ENCODE measurements at regions not wholly inside any gene's neighbourhood (a gene's known extent, or its start where the extent isn't known, plus 50 kb on each side); places are given as distances from the start of the nearest gene placed in this dataset.

DNA sequence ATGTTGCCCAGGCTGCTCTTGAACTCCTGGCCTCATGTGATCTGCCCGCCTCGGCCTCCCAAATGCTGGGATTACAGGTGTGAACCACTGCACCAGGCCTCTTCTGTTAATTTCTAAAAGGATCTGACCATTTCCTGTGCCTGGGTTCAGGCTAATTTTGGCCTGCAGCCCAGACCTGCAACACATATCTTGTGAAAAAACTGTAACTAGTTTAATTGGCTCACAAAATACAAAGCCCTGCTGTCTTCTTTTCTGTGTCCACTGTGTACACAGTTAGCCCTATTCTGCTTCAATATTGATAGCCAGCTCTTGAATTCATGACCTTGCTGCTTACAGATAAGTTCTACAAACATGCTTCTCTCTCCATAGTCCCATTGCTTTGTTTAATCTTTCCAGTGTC, 753.5 kb downstream of the PDHA2 start:
- DNase-seq: no peak

DNA sequence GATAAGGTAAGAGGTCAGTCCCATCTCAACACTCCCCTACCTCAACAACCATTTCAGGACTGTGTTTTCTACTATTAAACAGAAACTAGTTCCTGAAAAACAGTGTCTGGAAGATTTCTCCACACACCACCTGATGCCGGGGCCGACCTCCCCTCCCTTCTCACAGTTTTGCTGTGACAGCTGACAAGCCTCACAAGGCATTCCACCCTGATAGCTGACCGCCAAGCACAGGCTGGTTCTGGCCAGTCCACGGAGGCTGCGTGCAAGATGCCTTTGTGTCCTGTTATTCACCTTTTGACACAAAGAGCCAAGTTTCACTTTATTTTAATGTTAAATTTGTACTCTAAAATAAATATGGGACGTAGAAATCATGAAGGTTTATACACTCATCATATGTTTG, 758.6 kb downstream of the PDHA2 start:
- no peak for DNase-seq

DNA sequence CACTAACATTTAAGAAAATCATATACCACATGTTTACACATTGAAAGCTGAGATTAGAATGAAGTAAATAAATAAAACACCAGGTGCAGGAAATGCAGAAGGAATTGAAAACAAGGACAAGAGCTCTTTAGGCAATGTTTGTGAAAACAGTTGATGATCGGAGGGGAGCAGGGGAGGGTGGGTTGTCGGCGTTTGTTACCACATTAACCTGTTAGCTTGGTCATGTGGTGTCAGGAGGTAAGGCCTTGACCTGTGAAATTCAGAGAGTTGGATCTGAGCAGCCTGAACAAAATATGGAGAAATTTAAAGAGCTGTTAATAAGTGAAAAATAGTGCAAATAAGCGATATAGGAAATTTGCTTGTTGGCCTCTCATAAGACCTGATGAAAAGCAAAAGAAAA, 759.9 kb downstream of the PDHA2 start:
- no peak for DNase-seq

DNA sequence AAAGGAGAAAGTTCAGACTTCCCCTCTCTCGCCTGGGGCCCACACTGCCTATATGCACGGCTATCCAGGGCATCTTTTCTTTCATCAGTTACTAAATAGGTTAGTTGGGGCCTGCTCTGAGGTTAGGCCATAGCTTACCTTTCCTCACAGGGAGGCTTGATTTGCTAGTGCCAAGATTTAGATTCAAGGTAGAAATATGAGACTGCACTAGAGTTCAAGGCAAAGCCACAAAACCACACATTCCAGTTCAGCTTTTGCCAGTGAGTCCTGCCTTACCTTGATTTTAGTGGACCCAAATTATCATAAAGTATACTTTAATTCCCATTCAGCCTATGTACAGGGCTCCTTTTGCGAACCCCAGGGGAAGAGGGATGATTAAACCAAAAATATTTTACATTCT, 762.8 kb downstream of the PDHA2 start:
- no peak for DNase-seq

DNA sequence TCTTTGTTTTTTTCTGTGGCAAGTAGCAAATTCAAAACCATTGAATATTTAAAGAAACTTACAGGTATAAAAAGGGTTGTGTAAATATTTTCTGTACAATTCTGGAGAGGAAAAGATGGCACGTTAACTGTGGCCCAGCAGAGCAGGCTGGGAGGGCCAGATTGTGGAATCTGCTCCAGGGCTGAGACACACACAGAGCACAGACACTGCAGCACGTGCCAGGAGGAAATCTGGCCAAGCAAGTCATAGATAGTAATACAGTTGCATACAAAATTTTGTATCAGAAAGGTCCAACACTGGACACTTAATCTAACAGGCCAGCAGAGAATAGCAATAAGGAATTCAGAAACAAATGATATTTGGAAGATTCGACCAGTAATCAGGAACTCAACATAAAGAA, 763.7 kb downstream of the PDHA2 start:
- no peak for DNase-seq

DNA sequence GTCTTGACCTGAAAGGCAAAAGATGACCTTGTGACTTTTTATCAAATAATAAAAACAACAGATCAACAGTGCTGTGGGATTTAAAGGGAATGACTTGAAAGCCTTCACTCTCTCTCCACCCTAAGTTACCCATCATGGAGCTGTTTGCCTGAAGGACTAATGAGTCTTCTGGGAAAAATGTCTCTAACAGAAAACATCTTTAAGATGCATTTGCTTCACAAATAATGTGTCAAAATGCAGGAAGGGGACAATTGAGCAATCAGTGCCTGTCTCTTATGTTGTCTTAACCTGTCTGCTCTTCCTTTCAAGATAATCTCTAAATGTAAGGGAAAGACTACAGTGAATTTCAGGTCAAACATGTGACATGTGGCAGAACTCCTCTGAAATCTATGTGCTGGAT, 766.6 kb downstream of the PDHA2 start:
- DNase-seq: no peak

DNA sequence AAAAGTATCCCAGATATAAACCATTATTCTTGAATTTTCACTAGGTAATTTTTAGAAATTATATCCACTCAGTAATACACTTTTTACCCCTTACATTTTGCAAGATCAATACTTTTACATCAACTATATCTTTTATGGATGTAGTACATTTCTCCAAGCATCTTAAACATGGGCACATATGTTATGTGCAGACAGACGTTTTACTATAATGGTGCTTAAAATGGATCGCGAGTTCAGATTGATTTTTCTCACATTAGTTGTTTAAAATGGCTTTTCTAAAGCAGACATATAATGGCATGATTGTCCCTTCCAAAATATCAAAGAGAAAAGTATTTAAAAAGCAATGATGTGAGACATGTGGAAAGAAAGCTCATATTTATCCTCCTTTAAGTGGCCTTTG, 786.1 kb downstream of the PDHA2 start:
- no peak for DNase-seq

DNA sequence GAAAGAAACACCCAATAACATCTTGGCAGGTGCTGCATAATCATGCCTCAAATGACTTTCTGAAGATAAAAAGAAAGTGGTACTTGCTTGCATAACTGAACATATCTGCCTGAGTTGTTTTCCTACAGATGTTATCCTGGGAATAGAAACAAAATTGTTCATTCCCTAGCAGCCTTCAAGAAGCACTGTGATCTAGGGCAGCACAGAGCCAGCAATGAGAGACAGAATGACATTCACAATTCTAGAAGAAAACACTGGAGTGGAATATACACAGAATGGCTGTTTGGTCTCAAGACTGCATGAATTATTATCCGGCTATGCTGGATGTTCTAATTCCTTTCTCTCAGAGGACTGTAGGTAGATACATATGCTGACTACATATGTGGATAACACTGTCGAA, 790.9 kb downstream of the PDHA2 start:
- DNase-seq: no peak

DNA sequence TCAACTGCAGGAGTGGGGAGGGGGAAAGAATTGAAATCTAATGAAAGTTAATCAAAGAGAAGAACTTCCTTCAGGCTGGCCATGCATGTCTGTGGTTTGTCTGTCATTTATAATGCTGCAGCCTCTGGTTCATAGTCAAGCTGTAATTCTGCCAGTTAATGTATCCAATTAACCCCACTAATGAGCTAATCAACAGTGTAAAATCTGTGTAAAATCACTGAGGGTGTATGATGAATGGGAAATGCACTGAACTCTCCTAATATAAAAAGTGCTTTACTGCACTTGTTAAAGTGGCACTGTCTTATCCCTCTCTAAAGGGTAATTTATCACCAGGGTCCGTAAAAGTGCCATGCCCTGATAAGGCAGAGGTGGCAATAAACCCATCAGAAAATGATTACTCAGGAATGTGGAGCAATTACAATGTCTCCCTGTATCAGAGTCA, 798.1 kb downstream of the PDHA2 start:
- no peak for DNase-seq

DNA sequence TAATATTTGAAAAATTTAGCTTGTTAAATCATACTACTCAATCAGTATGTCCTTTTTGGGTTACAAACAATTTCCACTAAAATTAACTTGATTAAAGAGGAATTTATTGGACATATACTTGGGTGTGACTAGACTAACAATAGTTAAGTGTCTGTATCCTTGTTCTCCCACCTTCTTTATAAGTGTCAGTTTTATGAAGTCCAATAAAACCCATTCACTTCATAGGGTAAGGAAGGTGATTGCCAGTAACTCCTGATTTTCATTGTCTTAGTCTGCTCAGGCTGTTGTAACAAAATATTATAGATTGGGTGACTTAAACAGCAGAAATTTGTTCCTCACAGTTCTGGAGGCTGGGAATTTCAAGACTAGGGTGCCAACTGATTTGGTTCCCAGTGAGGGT, 800.0 kb downstream of the PDHA2 start:
- DNase-seq: no peak

DNA sequence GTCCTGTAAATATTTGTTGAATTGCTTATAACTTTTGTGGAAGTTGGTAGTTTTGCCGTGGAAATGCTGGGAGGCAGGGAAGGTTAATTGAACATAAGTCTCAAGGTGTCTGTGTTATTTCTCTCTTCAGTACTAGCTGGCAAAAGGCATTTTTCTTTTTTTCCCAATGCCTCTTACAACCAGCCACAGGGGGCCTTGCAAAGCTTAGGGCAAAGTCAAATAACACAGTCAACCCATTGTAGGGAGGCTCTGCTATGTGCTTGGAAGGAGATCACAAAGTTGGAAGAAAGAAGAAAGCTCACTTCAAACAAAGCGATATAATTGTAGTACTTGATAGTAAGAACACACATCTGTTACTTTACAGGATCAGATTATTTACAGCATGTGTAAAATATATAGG, 802.6 kb downstream of the PDHA2 start:
- no peak for DNase-seq

DNA sequence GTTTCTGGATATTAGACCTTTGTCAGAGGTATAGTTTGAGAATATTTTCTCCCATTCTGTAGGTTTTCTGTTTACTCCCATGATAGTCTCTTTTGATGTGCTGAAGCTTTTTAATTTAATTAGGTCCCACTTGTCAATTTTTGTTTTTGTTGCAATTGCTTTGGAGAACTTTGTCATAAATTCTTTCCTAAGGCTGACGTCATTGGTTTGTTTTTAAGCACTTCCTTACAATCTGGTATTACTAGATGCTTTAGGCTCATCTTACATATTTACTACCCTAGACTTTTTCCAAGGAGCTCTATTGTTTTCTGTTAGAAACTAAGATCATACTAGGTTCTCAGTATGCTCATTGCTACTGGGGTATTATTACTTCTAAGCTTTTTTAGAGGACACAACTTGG, 806.3 kb downstream of the PDHA2 start:
- no peak for DNase-seq

DNA sequence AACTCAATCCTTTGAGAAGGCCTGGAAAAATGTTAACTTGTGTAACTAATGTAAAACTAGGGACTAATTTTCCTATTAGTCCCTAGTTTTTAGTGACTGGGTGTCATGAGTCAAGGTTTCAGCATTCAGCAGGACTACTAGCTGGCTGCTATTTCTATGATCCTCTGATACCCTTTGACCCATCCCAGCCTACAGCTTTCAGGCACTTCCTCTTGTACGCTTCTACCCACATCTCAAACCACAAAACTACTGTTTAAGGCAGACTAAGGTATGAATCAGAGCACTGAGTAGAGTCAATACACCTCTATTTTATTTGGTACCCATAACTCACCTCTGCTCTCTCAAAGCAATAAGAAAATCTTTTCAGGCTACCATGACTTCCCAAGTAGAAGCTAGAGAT, 809.6 kb downstream of the PDHA2 start:
- no peak for DNase-seq

DNA sequence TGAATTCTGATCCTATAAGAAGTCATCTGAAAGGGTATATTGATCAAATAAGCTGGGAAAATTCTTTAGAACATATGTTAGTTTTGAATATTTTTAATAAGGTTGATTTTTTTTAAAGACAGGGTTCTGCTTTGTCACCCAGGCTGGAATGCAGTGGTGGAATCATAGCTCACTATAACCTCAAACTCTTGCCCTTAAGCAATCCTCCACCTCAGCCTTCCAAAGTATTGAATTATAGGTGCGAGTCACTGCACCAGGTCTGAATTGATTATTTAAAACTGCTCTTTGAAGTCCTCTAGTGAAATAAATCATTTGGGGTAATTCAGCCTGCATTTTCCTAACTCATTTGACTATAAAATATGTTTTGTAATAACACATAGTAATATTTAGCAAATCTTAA, 812.3 kb downstream of the PDHA2 start:
- no peak for DNase-seq

DNA sequence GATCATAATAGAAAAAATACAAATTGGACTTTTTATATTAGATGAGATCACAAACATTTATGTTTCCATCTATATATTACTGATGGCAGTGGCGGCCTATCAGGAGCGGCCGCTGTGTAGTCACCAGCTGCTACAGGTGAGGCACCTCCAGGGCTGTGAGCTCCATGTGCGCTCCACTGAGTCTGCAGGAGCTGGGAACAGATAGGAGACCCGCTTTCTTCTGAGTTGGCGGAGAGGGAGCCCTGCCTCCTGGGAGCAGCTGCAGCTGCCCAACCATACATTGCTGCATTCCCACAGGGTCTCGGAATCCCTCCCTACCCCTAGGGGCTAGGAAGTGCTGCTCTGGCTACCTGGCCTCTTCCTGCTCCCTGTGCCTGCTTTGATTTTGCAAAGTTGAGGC, 812.9 kb downstream of the PDHA2 start:
- DNase-seq: no peak

DNA sequence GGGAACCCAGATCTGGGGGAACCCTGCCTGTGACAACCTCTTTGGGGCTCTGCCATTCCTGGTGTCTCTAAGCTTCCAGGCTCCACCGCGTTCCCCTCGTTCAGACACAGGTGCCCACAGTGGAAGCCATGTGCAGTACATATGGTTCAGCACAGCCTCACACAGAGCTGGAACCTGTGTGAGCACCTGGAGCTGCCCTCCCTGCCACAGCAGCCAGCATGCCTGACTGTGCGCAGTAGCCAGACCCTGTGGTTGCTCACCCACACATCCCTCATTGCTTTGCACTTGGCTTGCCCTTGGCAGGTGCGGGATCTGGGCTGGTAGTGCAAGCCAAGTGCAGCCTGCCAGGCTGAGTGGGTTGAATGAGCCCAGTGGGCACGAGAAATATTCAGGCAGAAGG, 814.2 kb downstream of the PDHA2 start:
- no peak for DNase-seq

DNA sequence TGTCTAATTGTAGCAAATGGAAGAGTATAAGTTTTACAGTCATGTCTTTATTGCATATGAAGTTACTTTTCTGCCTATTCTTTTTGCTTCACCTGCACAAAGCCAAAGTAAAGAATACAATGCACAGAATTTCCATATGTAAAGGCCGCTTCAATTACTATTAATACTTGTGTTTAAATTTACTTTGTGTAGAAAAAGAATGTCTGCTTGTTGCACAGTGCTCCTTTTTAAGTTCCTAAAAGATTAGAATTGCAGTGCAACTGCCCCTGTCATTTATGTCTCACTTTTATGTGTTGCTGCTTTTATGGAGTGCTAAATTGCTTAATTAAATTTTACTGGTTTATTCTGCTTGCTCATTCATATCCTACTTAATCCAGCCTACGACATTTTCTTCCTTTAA, 830.5 kb downstream of the PDHA2 start:
- no peak for DNase-seq

DNA sequence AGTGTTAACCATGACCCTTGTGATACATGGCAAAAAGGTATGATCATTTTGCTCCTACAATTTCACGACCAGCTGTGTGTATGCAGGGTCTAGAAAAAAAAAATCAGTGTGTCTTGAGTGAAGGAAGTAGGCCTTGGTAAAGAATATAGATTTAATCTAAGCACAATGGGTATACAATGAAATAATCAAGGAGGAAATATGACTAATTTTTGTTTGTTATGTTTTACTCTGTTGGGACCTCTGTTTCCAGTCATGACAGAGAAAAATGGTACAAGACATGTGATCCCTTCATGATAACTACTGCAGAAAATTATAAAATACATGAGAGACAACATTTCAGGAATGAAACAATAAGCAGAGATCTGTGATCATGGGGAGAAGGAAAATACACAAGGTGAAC, 835.5 kb downstream of the PDHA2 start:
- no peak for DNase-seq

DNA sequence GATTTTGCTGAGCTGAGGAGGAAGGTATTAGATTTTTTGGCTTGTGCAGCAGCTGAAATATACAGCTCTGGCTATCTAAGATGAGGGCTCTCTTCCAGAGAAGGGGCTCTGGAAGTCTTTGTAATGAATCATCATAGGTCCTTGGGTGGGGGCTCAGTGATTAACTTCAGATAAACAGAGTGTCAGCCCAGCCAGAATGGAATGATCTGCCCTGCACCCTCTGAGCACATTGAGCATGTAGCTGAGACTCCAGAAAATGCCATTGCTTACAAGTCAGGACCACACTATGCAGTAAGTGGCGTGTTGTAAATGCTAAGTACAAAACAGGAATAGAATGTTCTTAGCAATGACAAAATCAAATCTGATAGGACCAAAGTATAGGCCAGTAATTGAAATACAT, 836.0 kb downstream of the PDHA2 start:
- DNase-seq: no peak

DNA sequence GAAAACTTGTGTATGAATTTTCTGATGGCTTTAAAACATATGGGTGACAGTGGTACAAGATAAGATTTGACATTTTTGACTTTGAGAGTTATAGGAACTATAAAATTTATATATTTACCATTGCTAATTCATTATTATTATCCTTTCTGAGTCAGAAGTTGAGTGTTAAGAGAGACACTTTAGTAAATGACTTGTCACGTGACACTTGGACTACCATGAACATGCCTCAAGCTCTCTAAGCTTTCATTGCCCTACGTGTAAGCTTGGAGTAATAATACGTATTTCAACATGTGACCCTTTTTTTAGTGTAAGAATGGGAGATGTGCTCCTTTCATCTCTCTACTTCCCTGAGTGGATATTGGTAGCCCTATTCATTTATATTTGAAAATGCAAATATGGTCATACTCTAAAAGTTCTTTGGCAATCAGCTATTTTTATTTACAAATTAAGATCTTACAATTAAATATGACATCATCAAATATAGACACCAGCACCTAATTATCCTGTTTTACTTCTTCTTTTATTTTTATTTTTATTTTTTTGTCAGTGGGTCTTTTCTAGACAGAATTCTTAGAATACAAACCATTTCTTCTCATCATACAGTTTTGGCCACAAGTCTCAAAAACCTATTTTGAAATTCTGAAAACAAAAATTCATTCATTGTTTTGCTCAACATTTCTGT, 837.0 kb downstream of the PDHA2 start:
- DNase-seq: no peak

DNA sequence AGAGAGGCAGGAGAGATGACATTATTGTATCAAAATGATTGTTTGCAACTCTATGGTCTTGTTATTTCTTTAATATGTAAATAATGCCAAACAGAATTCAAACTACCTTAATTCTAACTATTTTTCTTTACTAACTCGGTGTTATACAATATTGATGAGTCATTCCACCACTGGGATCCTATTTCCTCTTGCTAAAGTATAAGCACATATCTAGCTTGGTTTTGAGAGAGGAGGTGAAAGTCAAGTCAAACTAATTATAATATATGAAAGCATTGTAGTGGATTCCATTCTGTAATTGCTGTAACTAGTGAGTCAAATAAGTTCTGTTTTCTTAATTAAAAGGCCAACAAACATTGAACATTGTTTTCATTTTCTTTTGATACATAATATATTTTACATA, 837.6 kb downstream of the PDHA2 start:
- DNase-seq: no peak

DNA sequence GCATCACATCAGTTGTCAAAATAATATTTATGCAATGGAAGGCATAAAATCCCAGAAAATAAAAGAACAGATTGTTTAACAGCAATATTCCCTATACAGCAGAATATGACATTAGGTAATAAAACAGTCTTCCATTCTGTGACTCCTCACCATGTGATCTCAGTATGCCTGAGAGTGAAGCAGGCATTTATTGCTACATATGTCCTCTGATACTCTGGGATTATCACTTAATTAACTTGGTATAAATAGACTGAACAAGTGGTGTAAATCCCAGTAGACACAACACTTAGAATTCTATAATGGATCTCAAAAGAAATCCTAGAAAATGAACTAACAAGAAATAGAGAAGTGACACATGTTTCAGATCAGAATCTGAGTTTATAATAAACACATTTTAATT, 841.3 kb downstream of the PDHA2 start:
- DNase-seq: no peak

DNA sequence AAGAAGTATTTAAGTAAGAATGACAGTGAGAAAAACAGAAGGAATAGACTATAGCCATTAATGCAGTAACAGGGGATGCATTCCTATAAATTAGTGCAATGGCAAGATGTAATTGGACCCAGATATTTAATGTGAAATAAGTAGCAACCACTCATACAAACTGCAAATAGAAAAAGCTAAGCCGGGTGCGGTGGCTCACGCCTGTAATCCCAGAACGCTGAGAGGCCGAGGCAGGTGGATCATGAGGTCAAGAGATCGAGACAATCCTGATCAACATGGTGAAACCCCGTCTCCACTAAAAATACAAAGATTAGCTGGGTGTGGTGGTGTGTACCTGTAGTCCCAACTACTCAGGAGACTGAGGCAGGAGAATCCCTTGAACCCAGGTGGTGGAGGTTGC, 845.8 kb downstream of the PDHA2 start:
- no peak for DNase-seq

DNA sequence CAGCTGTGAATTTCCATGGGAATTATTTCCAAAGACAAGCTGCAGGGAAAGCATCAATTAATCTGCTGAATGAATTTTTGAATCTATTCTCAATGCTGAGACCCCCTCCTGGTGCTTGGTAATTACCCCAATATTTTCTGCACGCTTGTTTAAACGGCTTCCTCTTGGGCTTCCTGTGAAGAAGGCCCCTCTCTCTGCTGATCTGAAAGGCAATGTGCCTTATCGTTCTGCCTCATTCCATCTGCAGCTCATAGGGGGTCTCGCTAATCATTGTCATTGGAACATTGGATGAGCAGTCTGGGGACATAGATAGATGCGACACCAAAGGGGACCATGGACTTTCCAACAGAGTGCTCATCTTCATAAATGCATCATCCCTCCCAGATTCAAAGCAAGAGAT, 851.6 kb downstream of the PDHA2 start:
- no peak for DNase-seq

DNA sequence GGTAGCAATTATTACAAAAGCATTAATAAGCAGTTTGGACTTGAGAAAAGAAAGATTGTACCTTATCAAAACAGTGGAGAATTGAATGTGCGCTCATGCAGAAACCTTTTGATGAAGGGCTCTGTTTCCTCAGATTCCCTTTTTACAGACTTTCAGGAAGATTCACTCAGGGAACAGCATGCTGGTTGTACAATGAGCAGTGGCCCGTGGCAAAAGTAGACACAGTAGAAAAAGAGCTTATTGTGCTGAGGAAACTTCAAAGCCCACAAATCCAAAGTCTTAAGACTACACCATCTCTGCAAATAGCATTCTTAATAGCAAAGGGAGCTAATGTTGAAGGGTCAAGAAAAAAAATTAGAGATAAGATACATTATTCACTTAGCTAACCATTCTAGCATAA, 858.9 kb downstream of the PDHA2 start:
- DNase-seq: no peak

DNA sequence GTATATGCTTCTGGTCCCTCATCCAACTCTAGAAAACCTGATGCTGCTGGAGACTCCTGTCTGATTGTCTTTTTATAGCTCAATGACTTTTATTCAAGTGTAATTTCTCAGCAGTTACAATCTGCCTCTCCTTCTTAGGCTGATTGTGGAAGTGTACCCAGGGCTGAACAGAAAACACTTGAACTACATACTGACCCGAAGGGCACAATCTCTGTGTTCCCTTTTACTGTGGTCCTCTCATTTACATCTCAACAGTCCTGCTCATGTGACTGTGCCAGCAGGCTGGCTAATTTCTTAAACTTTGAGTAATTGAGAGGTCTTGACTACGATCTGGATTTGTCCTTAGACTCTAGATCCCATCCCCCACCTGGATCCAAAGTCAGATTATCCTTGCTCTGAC, 863.4 kb downstream of the PDHA2 start:
- DNase-seq: no peak
